ENCODE measurements at regions not wholly inside any gene's neighbourhood (a gene's known extent, or its start where the extent isn't known, plus 50 kb on each side); places are given as distances from the start of the nearest gene placed in this dataset.

DNA sequence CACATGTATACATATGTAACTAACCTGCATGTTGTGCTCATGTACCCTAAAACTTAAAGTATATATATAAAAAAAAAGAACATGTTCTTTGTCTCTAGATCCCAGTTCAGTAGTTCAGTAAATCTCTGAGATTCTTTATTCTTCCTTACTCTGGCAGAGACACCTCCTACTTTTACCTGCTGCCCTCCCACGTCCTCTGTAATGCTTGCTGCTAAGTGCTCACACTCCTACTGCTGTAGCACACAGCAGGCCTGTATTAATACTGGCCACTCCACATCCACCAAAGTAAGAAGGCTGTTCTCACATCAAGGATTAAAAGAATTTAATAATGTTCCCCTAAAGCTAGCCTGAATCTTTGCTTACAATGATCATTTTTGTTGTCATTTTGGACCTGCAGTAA, 648.4 kb upstream of the EYS start:
- no peak overlapping the region for H3K4me3 ChIP-seq (ENCODE audit: low read depth, low read length)
- TF ChIP-seq, protein P1, sequence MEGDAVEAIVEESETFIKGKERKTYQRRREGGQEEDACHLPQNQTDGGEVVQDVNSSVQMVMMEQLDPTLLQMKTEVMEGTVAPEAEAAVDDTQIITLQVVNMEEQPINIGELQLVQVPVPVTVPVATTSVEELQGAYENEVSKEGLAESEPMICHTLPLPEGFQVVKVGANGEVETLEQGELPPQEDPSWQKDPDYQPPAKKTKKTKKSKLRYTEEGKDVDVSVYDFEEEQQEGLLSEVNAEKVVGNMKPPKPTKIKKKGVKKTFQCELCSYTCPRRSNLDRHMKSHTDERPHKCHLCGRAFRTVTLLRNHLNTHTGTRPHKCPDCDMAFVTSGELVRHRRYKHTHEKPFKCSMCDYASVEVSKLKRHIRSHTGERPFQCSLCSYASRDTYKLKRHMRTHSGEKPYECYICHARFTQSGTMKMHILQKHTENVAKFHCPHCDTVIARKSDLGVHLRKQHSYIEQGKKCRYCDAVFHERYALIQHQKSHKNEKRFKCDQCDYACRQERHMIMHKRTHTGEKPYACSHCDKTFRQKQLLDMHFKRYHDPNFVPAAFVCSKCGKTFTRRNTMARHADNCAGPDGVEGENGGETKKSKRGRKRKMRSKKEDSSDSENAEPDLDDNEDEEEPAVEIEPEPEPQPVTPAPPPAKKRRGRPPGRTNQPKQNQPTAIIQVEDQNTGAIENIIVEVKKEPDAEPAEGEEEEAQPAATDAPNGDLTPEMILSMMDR (IDR thresholded peaks at IDR 0.05; ENCODE audit: control insufficient read depth, extremely low read depth, insufficient read depth), result no peak

DNA sequence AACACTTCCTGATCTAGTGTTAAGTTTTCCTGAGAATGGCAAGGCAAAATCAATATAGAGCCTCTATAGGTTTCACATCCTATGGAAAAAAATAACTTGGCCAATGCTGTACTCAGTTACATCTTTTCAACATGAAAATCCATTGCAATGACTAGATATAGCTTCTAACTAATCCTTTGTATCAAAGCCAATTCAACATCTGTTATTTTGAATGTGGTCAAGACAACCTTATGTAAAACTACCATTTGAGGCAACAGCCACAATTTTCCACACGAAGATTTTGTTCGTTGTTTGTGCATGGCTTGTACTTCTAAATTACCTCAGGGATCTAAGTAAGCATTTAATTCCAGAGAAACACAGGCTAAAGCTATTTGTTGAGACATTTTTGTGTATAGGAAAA, 637.8 kb upstream of the EYS start:
- H3K4me3 ChIP-seq (ENCODE audit: low read depth, low read length), result no peak overlapping the region

More for the DNA sequence above, 648.4 kb upstream of the EYS start:
- DNase-seq (ENCODE audit: low read depth), result no peak

DNA sequence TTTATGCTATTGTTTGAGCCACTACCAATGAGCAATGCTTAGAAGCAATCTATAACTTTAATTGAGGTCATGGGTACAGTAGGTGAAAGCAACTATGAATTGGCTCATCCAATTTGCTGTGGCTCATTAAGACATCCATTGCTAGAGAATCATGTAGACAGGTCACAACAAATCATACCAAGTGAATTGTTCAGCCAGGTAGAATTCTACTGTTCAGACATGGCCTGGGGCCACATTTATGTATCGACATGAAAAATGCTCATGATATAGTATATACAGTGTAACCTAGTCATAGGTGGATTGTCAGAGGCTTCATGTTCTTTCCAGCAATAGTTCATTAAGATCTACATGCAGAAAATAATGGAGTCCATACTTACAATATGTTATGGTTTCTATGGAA, 633.7 kb upstream of the EYS start:
- TF ChIP-seq, protein P1 (IDR thresholded peaks at IDR 0.05; ENCODE audit: control insufficient read depth, extremely low read depth, insufficient read depth), result no peak
- H3K4me3 ChIP-seq (ENCODE audit: low read depth, low read length), result no peak overlapping the region
- no peak for DNase-seq (ENCODE audit: low read depth)

More for the DNA sequence above, 637.8 kb upstream of the EYS start:
- TF ChIP-seq, protein P1 (IDR thresholded peaks at IDR 0.05; ENCODE audit: control insufficient read depth, extremely low read depth, insufficient read depth), result no peak
- DNase-seq (ENCODE audit: low read depth), result no peak

DNA sequence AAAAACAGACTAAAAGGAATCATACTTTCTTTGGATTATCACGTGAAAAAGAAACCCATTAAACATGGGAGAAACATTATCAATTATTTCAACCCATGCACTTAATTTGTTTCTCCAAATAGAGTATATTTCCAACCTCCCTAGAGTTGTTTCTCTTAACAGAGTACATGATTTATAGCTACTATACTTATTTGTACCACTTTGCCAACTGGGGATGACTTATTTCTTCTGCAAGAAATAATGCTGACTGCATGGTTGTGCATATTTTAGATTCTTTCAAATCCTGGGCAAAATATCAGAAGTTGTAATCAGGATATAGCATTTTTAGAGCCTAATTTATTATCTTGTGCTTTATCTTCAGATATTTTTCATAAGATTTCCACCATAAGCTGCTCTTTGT, 629.1 kb upstream of the EYS start:
- DNase-seq (ENCODE audit: low read depth), result no peak

DNA sequence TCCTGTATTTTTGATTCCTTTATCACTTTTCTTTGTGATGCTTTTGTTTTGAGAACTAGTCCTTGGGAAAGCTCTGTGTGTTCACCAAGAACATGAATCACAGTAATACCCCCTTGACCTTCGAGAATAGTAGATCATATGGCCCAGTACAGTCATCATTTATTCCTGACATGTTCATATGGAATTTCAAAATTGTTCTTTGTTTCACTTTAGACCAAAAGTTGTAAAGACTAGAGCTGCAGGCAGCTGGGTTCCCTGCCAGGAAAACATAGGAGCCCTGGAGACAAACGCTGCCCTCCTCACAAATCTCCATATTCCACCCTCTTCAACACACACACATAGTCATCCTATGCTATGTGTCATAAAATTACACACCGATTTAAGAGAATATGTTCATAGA, 621.2 kb upstream of the EYS start:
- TF ChIP-seq, protein P1 (IDR thresholded peaks at IDR 0.05; ENCODE audit: control insufficient read depth, extremely low read depth, insufficient read depth), result no peak
- H3K4me3 ChIP-seq (ENCODE audit: low read depth, low read length), result no peak overlapping the region
- DNase-seq (ENCODE audit: low read depth), result no peak

More for the DNA sequence above, 629.1 kb upstream of the EYS start:
- TF ChIP-seq, protein P1 (IDR thresholded peaks at IDR 0.05; ENCODE audit: control insufficient read depth, extremely low read depth, insufficient read depth), result no peak
- no peak overlapping the region for H3K4me3 ChIP-seq (ENCODE audit: low read depth, low read length)

DNA sequence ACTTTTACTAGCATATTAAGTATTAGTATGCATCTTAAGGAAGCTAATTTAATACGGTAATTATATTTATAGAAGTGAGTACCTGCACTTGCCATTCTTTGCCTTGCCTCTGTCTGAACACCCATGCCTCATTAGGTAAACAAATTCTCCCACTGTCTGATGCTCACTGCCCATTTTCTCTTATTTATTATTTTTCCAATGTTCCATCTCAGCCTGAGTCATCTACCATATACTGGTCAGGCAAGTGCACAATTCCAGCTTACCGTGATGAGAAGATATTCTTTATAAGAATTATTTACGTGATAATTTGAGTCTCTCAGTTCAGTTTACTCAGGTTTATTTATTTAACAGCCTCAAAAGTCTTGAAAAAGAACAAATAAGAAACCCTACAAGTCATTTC, 619.2 kb upstream of the EYS start:
- TF ChIP-seq, protein P1 (IDR thresholded peaks at IDR 0.05; ENCODE audit: control insufficient read depth, extremely low read depth, insufficient read depth), result no peak
- no peak overlapping the region for H3K4me3 ChIP-seq (ENCODE audit: low read depth, low read length)

DNA sequence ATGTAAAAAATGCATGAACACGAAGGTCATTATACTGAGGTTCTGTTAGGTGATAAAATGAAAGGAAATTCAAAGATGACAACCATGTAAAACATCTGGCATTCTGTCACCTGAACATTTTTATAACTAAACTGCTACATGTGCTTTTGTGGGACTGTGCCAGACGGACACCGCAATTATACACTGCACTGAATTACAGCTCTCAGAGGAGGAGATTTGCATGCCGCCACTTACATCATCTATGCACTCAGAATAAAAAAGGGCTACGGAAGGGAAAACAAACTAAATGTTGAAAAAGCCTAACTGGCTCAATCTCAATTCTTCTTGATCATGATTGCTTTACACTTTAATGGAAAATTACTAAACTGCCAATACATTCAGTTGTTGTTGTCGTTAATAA, 614.0 kb upstream of the EYS start:
- no peak overlapping the region for H3K4me3 ChIP-seq (ENCODE audit: low read depth, low read length)
- TF ChIP-seq, protein P1 (IDR thresholded peaks at IDR 0.05; ENCODE audit: control insufficient read depth, extremely low read depth, insufficient read depth), result no peak
- no peak for DNase-seq (ENCODE audit: low read depth)

More for the DNA sequence above, 619.2 kb upstream of the EYS start:
- no peak for DNase-seq (ENCODE audit: low read depth)

Measured in LNCaP clone FGC (cell line).